Smooth muscle cell (in vitro differentiated cells): ENCODE measurements at regions not wholly inside any gene's neighbourhood (a gene's known extent, or its start where the extent isn't known, plus 50 kb on each side); places are given as distances from the start of the nearest gene placed in this dataset.

Experiments used
- DNase-seq: peaks from one replicate; lab custom pipeline; 2025; ENCODE audit not compliant: unreplicated experiment; lab: John Stamatoyannopoulos, UW
- H2AFZ ChIP-seq: fragments of 200-600 bp; sonication (generic); 2 replicates; pipeline ENCODE4 v1.6.0; 2016; ENCODE audit warnings: antibody characterized with exemption, low read depth, mild to moderate bottlenecking
- H3F3A ChIP-seq: fragments of 200-600 bp; sonication (generic); 2 replicates; pipeline ENCODE4 v1.6.0; 2017; ENCODE audit warnings: antibody characterized with exemption, low read depth
- H3K27ac ChIP-seq: fragments of 200-600 bp; sonication (generic); 2 replicates; pipeline ENCODE4 v1.5.1; 2016; ENCODE audit warnings: low read depth, mild to moderate bottlenecking
- H3K27me3 ChIP-seq: fragments of 200-600 bp; sonication (generic); 2 replicates; pipeline ENCODE4 v1.6.1; 2016; ENCODE audit warnings: low read depth, mild to moderate bottlenecking
- H3K36me3 ChIP-seq: fragments of 200-600 bp; sonication (generic); 2 replicates; pipeline ENCODE4 v1.5.1; 2016; ENCODE audit warnings: low read depth
- H3K4me1 ChIP-seq: fragments of 200-600 bp; sonication (generic); 2 replicates; pipeline ENCODE4 v1.5.1; 2016; ENCODE audit warnings: low read depth
- H3K4me2 ChIP-seq: fragments of 200-600 bp; sonication (generic); 2 replicates; pipeline ENCODE4 v1.6.0; 2016; ENCODE audit warnings: mild to moderate bottlenecking
- H3K4me3 ChIP-seq: fragments of 200-600 bp; sonication (generic); 2 replicates; pipeline ENCODE4 v1.5.1; 2016; ENCODE audit warnings: mild to moderate bottlenecking
- H3K79me2 ChIP-seq: fragments of 200-600 bp; sonication (generic); 2 replicates; pipeline ENCODE4 v1.6.0; 2016; ENCODE audit warnings: low read depth, mild to moderate bottlenecking
- H3K9ac ChIP-seq: fragments of 200-600 bp; sonication (generic); 2 replicates; pipeline ENCODE4 v1.6.0; 2016; ENCODE audit warnings: low read depth
- H3K9me3 ChIP-seq: fragments of 200-600 bp; sonication (generic); replicated peaks from 2 replicates; pipeline ENCODE4 v1.5.1; 2016; ENCODE audit warnings: low read depth
- H4K20me1 ChIP-seq: fragments of 200-600 bp; sonication (generic); 2 replicates; pipeline ENCODE4 v1.6.0; 2016; ENCODE audit warnings: low read depth
- WGBS: methylation state at CpG from one replicate; pipeline ENCODE4 v1.1.7; 2016; ENCODE audit warnings: low lambda C conversion rate; 5-methylcytosine and 5-hydroxymethylcytosine counted together
- TF ChIP-seq, protein P1 (sequence below): fragments of 200-600 bp; sonication (generic); IDR thresholded peaks from 2 replicates; pipeline ENCODE4 v1.5.1; 2017; ENCODE audit warnings: borderline replicate concordance, mild to moderate bottlenecking, antibody characterized with exemption; ENCODE audit not compliant: insufficient read depth, poor library complexity, severe bottlenecking

DNA sequence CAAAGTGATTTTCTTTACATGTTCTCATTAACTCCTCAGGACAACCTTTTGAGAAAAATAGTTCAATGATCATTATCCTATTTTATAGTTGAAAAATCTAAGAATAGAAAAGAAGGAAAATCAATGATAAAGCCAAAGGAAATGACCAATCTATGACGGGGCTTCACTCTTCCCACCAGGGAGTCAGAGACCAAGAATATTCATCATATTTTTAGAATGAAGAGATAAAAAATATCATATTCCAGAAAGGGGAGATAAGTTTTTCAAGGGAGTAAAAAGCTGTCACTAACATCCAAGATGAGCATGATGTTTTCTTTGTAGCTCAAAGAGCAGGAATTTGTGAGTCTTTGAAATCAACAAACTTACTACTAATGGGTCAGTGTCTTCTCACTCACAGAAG lies 71.5 kb upstream of the LPP start:
- Histone ChIP-seq H2AFZ (no peak overlapping the region), H3K9me3 (no peaks in the 10 kb centered on the region), H3F3A (no peaks in the 10 kb centered on the region), H3K4me1 (no peaks in the 10 kb centered on the region), H3K4me3 (no peak overlapping the region), H3K27me3 (no peaks in the 10 kb centered on the region), H3K9ac (no peak overlapping the region), H3K36me3 (no peaks in the 10 kb centered on the region), H3K4me2 (no peak overlapping the region), H4K20me1 (no peaks in the 10 kb centered on the region), H3K27ac (no peak overlapping the region), H3K79me2 (no peaks in the 10 kb centered on the region)
- 89% methylated on average over 1 of the region's 1 CpG for WGBS
- TF ChIP-seq, protein P1, sequence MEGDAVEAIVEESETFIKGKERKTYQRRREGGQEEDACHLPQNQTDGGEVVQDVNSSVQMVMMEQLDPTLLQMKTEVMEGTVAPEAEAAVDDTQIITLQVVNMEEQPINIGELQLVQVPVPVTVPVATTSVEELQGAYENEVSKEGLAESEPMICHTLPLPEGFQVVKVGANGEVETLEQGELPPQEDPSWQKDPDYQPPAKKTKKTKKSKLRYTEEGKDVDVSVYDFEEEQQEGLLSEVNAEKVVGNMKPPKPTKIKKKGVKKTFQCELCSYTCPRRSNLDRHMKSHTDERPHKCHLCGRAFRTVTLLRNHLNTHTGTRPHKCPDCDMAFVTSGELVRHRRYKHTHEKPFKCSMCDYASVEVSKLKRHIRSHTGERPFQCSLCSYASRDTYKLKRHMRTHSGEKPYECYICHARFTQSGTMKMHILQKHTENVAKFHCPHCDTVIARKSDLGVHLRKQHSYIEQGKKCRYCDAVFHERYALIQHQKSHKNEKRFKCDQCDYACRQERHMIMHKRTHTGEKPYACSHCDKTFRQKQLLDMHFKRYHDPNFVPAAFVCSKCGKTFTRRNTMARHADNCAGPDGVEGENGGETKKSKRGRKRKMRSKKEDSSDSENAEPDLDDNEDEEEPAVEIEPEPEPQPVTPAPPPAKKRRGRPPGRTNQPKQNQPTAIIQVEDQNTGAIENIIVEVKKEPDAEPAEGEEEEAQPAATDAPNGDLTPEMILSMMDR = no peak
- no peak for DNase-seq

DNA sequence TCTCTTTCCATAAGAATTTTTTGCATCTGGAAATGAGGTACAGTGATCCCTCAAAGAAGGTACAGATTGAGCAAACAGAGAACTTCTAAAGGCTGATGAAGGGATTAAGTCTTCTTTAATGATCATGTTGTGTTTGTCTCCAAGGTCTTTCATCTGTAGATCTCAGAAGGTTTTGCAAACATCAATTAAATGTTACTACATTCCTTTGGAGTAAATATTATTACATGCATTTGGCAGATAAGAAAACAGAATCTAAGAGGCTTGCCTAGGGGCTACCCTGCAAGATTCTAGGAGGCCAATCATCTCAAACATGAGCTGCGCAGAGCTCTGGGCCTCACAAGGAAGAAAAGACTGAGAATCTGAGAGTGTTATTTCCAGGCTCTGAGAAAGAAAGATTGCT lies 70.9 kb upstream of the LPP start:
- Histone ChIP-seq H3K36me3 (no peaks in the 10 kb centered on the region), H4K20me1 (no peaks in the 10 kb centered on the region), H3K4me2 (no peak overlapping the region), H2AFZ (no peak overlapping the region), H3K27me3 (no peaks in the 10 kb centered on the region), H3K4me1 (no peaks in the 10 kb centered on the region), H3K9ac (no peak overlapping the region), H3K4me3 (no peak overlapping the region), H3K9me3 (no peaks in the 10 kb centered on the region), H3F3A (no peaks in the 10 kb centered on the region), H3K79me2 (no peaks in the 10 kb centered on the region), H3K27ac (no peak overlapping the region)
- WGBS = 97% methylated on average over 1 of the region's 1 CpG
- TF ChIP-seq, protein P1 = no peak
- DNase-seq = no peak

DNA sequence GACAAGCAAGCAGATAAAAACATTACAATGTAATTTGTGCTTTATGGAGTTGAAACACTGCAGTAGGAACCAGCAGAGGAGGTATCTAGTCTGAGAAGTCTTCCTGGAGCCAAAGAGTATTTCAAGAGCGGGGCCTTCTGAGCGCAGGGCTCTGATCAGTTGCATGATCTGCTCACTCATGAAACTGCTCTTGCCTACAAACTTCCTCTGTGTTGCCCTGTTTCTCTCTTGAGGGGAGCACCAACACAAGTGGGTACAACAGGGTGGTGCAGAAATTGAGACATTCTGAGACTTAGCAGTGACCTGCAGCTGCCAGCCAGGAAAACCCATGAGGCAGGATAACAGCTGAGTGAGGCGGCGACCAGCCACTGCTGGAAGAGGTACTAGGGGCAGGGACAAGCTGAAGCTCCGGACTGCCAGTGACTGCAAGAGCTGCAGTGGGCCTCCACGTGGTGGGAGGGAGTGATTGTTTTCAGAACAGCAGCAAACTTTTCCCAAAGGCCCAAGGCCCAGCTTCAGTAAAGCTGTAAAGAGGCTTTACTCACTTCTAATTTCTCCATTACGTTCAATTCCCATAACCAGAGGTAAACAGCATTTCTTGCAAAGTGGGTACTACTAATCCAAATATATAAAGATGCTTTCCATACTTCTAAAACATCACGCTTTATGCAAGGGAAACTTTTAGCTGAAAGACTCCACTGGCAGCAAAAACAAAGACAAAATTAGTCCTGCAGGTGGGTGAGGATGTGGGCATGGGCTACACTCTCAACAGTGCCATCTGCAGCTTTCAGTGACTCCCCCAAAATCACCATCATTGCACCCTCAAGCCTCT lies 69.0 kb upstream of the LPP start:
- WGBS = 75% methylated on average over 8 of the region's 8 CpGs
- Histone ChIP-seq H3K36me3 (no peaks in the 10 kb centered on the region), H3K4me2 (no peak overlapping the region), H3K27me3 (no peaks in the 10 kb centered on the region), H3K9me3 (no peaks in the 10 kb centered on the region), H3K9ac (no peak overlapping the region), H3K27ac (no peak overlapping the region), H4K20me1 (no peaks in the 10 kb centered on the region), H2AFZ (no peak overlapping the region), H3K4me1 (no peaks in the 10 kb centered on the region), H3K79me2 (no peaks in the 10 kb centered on the region), H3K4me3 (no peak overlapping the region), H3F3A (no peaks in the 10 kb centered on the region)
- DNase-seq = no peak
- TF ChIP-seq, protein P1 = no peak
